Adrenal gland (tissue), 9 donors: ENCODE measurements at regions not wholly inside any gene's neighbourhood (a gene's known extent, or its start where the extent isn't known, plus 50 kb on each side); places are given as distances from the start of the nearest gene placed in this dataset.

Source experiments
- DNase-seq, 7 donors: peaks; one replicate each; pipeline ENCODE4 v3.0.0-alpha.2; 2019 to 2020
- H3K27ac ChIP-seq, 5 donors: fragments of 200-600 bp; sonication (generic) in 4 of 5; 1 replicate in 3 of 5; 2 replicates in 2 of 5; pipeline versions ENCODE4 v1.5.1 to v1.8.0; 2016 to 2020; ENCODE audit warnings: mild to moderate bottlenecking in 1 of 5
- H3K27me3 ChIP-seq: fragments of 200-600 bp; 2 replicates; pipeline ENCODE4 v1.8.0; 2021
- H3K36me3 ChIP-seq, 2 donors: fragments of 200-600 bp; replicated peaks in 1 of 2; 1 replicate in 1 of 2; 2 replicates in 1 of 2; pipeline versions ENCODE4 v1.5.1 to v1.8.0; 2018 to 2022
- H3K4me1 ChIP-seq, 2 donors: fragments of 200-600 bp; replicated peaks in 1 of 2; 1 replicate in 1 of 2; 2 replicates in 1 of 2; pipeline versions ENCODE4 v1.5.1 to v1.8.0; 2018 to 2021
- H3K4me3 ChIP-seq, 4 donors: fragments of 200-600 bp; sonication (generic) in 3 of 4; one replicate each; pipeline ENCODE4 v1.5.1; 2016 to 2018
- H3K9me3 ChIP-seq, 3 donors: fragments of 200-600 bp; sonication (generic) in 1 of 3; replicated peaks in 1 of 3; 1 replicate in 2 of 3; 2 replicates in 1 of 3; pipeline versions ENCODE4 v1.5.1 to v1.8.0; 2016 to 2021
- POLR2A ChIP-seq, 2 donors: fragments of 450-650 bp; IDR thresholded peaks; one replicate each; pipeline ENCODE4 v1.6.1; 2017; ENCODE audit warnings: antibody characterized with exemption in 2 of 2, mild to moderate bottlenecking in 2 of 2, moderate library complexity in 1 of 2
- WGBS, 4 donors: extraction: QIAGEN DNeasy Blood & Tissue Kit in 2 of 4; methylation state at CpG; one replicate each; pipeline versions ENCODE4 v1.1.5 to v1.1.7; 2013 to 2017; 5-methylcytosine and 5-hydroxymethylcytosine counted together
- intact Hi-C, 2 donors: fragments of 100-400 bp; cut with DNase I; formaldehyde crosslinking; loops; one replicate each; pipeline versions ENCODE4 v1.14.1 to v1.15.0; 2022 to 2023
- TF ChIP-seq, protein P1 (sequence below), 6 experiments: fragments of 450-650 bp in 4 of 6; fragments of 200-600 bp in 2 of 6; sonication (generic) in 1 of 6; IDR thresholded peaks; 1 replicate in 5 of 6; 2 replicates in 1 of 6; pipeline versions ENCODE4 v1.5.1 to v1.8.0; 2016 to 2021; ENCODE audit warnings: antibody characterized with exemption in 6 of 6, mild to moderate bottlenecking in 2 of 6, moderate library complexity in 1 of 6
- donor health status: healthy with polysubstance abuse.
- donor health status: Bipolar disorder and iron deficiency.
- donor health status: DM: yes; HTN: yes; CAD: no.
- donor health status: DM: no; HTN: no; CAD: no.
- donor health status: DM: no; HTN: no; CAD: no.

DNA sequence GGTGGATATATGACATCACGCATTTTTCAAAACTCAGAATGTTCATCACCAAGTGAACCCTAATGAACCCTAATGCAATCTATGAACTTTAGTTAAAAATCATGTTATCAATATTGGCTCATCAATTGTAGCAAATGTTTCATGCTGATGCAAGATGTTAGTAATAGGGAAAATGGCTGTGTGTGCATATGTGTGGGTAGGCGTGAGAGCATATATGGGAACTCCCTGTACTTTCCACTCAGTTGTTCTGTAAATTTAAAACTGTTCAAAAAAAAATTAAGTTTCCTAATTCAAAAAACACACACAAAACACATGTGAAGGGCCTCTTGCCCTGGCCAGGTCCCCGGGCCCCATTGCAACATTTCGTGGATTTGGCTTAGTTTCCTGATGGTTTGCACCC, 89.7 kb upstream of the PROK2 start:
- no peaks in the 10 kb centered on the region for H3K9me3 ChIP-seq
- WGBS, 4 donors: 73 to 89% (median 86%) methylated on average over 4 of the region's 4 CpGs
- no peaks in the 10 kb centered on the region for H3K27me3 ChIP-seq
- DNase-seq: no peak
- intact Hi-C loops: loop anchor here in 1 of 2 donors (5.0 to 10.0 kb wide), 3 partner anchors 390 to 1210 kb away; no protein-coding TSS in a partner anchor
- peaks cover 0 to 4% of the 10 kb centered on the region in 2 donors for H3K4me1 ChIP-seq
- TF ChIP-seq POLR2A (IDR thresholded peaks at IDR 0.05): no peak
- TF ChIP-seq, protein P1, sequence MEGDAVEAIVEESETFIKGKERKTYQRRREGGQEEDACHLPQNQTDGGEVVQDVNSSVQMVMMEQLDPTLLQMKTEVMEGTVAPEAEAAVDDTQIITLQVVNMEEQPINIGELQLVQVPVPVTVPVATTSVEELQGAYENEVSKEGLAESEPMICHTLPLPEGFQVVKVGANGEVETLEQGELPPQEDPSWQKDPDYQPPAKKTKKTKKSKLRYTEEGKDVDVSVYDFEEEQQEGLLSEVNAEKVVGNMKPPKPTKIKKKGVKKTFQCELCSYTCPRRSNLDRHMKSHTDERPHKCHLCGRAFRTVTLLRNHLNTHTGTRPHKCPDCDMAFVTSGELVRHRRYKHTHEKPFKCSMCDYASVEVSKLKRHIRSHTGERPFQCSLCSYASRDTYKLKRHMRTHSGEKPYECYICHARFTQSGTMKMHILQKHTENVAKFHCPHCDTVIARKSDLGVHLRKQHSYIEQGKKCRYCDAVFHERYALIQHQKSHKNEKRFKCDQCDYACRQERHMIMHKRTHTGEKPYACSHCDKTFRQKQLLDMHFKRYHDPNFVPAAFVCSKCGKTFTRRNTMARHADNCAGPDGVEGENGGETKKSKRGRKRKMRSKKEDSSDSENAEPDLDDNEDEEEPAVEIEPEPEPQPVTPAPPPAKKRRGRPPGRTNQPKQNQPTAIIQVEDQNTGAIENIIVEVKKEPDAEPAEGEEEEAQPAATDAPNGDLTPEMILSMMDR (IDR thresholded peaks at IDR 0.05): no peak
- no peak overlapping the region for H3K4me3 ChIP-seq
- H3K27ac ChIP-seq: no peak overlapping the region
- H3K36me3 ChIP-seq: no peaks in the 10 kb centered on the region

DNA sequence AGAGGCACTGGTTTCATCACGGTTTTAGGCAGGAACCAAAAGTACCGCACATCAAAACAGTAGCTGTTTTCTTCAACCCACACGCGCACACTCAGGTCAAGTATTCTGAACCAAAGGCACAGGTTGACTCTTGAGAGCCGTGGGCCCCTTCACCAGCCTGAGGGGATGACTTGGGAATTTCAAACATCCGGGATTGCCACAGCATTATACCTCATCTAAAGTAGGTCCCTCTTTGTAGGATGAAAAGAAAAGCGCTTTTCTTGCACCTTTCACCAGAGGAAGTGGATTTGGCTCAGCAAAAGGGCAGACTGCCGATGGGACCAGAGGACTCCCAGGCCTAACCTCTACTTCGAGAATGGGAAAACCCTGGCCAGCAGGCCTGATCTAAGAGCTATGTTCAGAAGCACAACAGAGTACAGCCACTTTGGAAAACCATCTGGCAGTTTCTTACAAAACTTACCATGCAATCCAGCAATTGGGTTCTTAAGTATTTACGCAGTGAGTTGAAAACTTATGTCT, 88.2 kb upstream of the PROK2 start:
- no peak for TF ChIP-seq POLR2A (IDR thresholded peaks at IDR 0.05)
- TF ChIP-seq, protein P1 (IDR thresholded peaks at IDR 0.05): no peak
- intact Hi-C loops: loop anchor here in 1 of 2 donors (10.0 kb wide), 2 partner anchors 392 to 1212 kb away; no protein-coding TSS in a partner anchor
- no peak for DNase-seq
- H3K9me3 ChIP-seq: peaks cover 0 to 4% (median 0%) of the 10 kb centered on the region in 3 donors
- no peak overlapping the region for H3K4me3 ChIP-seq
- H3K4me1 ChIP-seq: peaks cover 0 to 4% of the 10 kb centered on the region in 2 donors
- WGBS, 4 donors: 74 to 90% (median 81%) methylated on average over 10 of the region's 10 CpGs
- no peaks in the 10 kb centered on the region for H3K36me3 ChIP-seq
- no peaks in the 10 kb centered on the region for H3K27me3 ChIP-seq
- H3K27ac ChIP-seq: no peak overlapping the region

DNA sequence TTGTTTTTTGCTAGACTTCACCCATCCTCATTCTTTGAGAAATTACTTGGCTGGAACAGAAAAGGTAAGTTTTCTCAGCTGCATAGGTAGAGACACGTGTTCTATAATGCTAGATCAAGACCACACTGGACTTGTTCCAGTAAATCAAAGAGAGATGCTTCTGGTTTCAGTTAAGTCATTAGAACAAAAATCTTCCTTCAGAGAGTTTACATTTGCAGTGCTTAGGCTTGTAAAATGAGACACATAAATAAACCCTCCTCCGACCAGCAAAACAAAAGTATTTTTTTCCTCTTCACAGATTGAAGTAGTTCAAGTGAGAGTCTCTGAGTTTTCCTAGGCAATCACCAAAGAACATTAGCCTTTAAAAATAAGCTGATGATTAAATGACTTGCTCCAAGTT, 87.3 kb upstream of the PROK2 start:
- 52 to 61% (median 55%) methylated on average over 2 of the region's 2 CpGs for WGBS, 4 donors
- DNase-seq: no peak
- TF ChIP-seq, protein P1 (IDR thresholded peaks at IDR 0.05): no peak
- no peak for TF ChIP-seq POLR2A (IDR thresholded peaks at IDR 0.05)
- Histone ChIP-seq H3K27ac (no peak overlapping the region), H3K27me3 (no peaks in the 10 kb centered on the region), H3K4me1 (peaks cover 0 to 4% of the 10 kb centered on the region in 2 donors), H3K4me3 (no peak overlapping the region), H3K9me3 (peaks cover 0 to 7% (median 0%) of the 10 kb centered on the region in 3 donors), H3K36me3 (no peaks in the 10 kb centered on the region)
- intact Hi-C loops: loop anchor here in 1 of 2 donors (10.0 kb wide), 2 partner anchors 393 to 1213 kb away; no protein-coding TSS in a partner anchor

DNA sequence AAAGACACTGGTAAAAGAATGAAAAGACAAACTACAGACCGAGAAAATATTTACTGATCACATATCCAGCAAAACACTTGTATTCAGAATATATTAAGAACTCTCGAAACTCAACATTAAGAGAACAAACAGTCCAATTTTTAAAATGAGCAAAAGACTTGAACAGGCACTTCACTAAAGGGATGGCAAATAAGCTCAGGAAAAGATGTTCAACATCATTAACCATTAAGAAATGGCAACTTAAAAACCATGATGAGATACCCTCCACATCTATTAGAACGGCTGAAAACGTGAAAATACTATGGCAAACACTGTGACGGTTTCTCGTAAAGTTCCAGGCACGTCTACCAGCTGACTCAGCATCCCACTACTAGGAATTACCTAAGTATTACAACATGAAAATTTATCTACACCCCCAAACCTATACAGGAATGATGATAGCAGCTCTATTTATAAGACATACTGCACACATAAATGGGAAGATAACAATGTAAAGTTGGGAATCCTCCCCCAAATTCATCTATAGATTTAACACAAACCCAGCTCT, 86.1 kb upstream of the PROK2 start:
- no peak for DNase-seq
- Histone ChIP-seq H3K27ac (no peak overlapping the region), H3K4me1 (peaks cover 0 to 4% of the 10 kb centered on the region in 2 donors), H3K4me3 (no peak overlapping the region), H3K9me3 (peaks cover 0 to 7% (median 0%) of the 10 kb centered on the region in 3 donors), H3K36me3 (no peaks in the 10 kb centered on the region), H3K27me3 (no peaks in the 10 kb centered on the region)
- 89 to 95% (median 93%) methylated on average over 7 of the region's 7 CpGs for WGBS, 4 donors
- no peak for TF ChIP-seq POLR2A (IDR thresholded peaks at IDR 0.05)
- TF ChIP-seq, protein P1 (IDR thresholded peaks at IDR 0.05): no peak
- intact Hi-C loops: loop anchor here in 1 of 2 donors (10.0 kb wide), 2 partner anchors 394 to 1214 kb away; no protein-coding TSS in a partner anchor
